HCT116 (cell line): ENCODE measurements at regions not wholly inside any gene's neighbourhood (a gene's known extent, or its start where the extent isn't known, plus 50 kb on each side); places are given as distances from the start of the nearest gene placed in this dataset.

Source experiments
- ELF1 ChIP-seq: IDR thresholded peaks from 2 replicates; pipeline ENCODE4 v1.6.1; 2012; ENCODE audit warnings: low read depth, borderline replicate concordance
- EZH2 ChIP-seq: fragments of 200-600 bp; sonication (generic); IDR thresholded peaks from 2 replicates; pipeline ENCODE4 v1.6.1; 2017; ENCODE audit warnings: antibody characterized with exemption, mixed run types
- EZH2phosphoT487 ChIP-seq: fragments of 200-600 bp; IDR thresholded peaks from 2 replicates; pipeline ENCODE4 v1.6.1; 2018; ENCODE audit warnings: antibody characterized with exemption, borderline replicate concordance
- FOSL1 ChIP-seq: IDR thresholded peaks from 2 replicates; pipeline ENCODE4 v1.6.1; 2012; ENCODE audit warnings: low read depth
- POLR2A ChIP-seq: IDR thresholded peaks from 2 replicates; pipeline ENCODE4 v1.7.0; 2011; ENCODE audit warnings: borderline replicate concordance; ENCODE audit not compliant: insufficient read depth, insufficient read length; ENCODE audit errors: extremely low read depth
- POLR2AphosphoS5 ChIP-seq: IDR thresholded peaks from 2 replicates; pipeline ENCODE4 v1.6.1; 2011; ENCODE audit warnings: mild to moderate bottlenecking, low read depth, low read length, moderate library complexity
- RAD21 ChIP-seq: IDR thresholded peaks from 2 replicates; pipeline ENCODE4 v1.6.1; 2012; ENCODE audit warnings: low read depth, mild to moderate bottlenecking
- SIN3A ChIP-seq: IDR thresholded peaks from 2 replicates; pipeline ENCODE4 v1.6.1; 2012; ENCODE audit warnings: low read depth
- TCF7L2 ChIP-seq: IDR thresholded peaks from 2 replicates; pipeline ENCODE4 v1.7.0; 2011; ENCODE audit warnings: borderline replicate concordance, inconsistent platforms; ENCODE audit not compliant: insufficient read depth, insufficient read length; ENCODE audit errors: extremely low read depth
- ZNF274 ChIP-seq: fragments of 200-500 bp; sonication (Bioruptor generic); IDR thresholded peaks from 2 replicates; pipeline ENCODE4 v1.6.1; 2014; ENCODE audit warnings: mild to moderate bottlenecking, low read depth, low read length, inconsistent platforms
- TF ChIP-seq, protein P1 (sequence below): IDR thresholded peaks from 2 replicates; pipeline ENCODE4 v1.6.1; 2012
- TF ChIP-seq, protein P2 (sequence below), 3 experiments: fragments of 200-600 bp in 1 of 3; sonication (generic) in 1 of 3; IDR thresholded peaks in 2 of 3; conservative IDR thresholded peaks in 1 of 3; 2 replicates each; pipeline ENCODE4 v1.5.1; 2012 to 2017; ENCODE audit warnings: low read depth in 2 of 3, low read length in 2 of 3, antibody characterized with exemption in 1 of 3, borderline replicate concordance in 1 of 3, control low read depth in 1 of 3, mild to moderate bottlenecking in 1 of 3, mixed read lengths in 1 of 3, mixed run types in 1 of 3, moderate library complexity in 1 of 3; ENCODE audit not compliant: insufficient read depth in 1 of 3
- TF ChIP-seq, protein P3 (sequence below): IDR thresholded peaks from 2 replicates; pipeline ENCODE4 v1.6.1; 2012; ENCODE audit warnings: low read depth
- TF ChIP-seq, protein P4 (sequence below): IDR thresholded peaks from 2 replicates; pipeline ENCODE4 v1.6.1; 2011; ENCODE audit warnings: mild to moderate bottlenecking, low read length, moderate library complexity; ENCODE audit not compliant: insufficient replicate concordance; ENCODE audit errors: extremely low read depth

DNA sequence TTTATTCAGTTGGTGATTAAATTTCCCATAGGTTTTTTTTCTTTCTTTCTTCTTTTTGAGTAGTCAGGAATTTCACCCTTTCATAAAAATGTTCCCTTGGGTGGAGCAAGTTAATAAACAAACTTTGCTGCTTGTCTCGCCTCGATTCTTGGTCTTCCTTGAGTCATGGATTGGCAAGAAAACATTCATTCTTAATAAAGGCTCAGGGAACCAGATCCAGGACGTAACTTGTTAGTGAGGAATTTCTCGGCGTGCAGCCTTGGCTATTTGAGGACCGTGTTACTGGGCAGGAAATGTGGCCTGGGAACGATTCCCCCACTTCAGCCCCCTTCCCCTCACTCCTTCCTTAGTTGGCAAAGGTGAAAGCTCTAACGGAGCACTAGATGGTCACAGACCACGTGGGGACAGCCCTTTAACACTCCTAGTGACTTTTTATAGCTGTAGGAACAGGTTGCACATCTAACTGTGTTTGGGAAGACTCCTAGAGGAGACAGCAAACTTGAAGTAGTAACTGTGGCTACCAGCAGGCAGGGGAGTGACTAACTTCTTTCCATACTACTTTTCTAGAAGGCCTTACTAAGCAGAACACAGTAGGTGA, 106.8 kb downstream of the UCHL1 start:
- no peak for TF ChIP-seq EZH2
- no peak for TF ChIP-seq ZNF274
- no peak for TF ChIP-seq EZH2phosphoT487
- TF ChIP-seq, protein P1, sequence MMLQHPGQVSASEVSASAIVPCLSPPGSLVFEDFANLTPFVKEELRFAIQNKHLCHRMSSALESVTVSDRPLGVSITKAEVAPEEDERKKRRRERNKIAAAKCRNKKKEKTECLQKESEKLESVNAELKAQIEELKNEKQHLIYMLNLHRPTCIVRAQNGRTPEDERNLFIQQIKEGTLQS: no peak
- TF ChIP-seq, protein P2, sequence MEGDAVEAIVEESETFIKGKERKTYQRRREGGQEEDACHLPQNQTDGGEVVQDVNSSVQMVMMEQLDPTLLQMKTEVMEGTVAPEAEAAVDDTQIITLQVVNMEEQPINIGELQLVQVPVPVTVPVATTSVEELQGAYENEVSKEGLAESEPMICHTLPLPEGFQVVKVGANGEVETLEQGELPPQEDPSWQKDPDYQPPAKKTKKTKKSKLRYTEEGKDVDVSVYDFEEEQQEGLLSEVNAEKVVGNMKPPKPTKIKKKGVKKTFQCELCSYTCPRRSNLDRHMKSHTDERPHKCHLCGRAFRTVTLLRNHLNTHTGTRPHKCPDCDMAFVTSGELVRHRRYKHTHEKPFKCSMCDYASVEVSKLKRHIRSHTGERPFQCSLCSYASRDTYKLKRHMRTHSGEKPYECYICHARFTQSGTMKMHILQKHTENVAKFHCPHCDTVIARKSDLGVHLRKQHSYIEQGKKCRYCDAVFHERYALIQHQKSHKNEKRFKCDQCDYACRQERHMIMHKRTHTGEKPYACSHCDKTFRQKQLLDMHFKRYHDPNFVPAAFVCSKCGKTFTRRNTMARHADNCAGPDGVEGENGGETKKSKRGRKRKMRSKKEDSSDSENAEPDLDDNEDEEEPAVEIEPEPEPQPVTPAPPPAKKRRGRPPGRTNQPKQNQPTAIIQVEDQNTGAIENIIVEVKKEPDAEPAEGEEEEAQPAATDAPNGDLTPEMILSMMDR (IDR thresholded peaks at IDR 0.05 in 2 of 3, conservative IDR thresholded peaks at IDR 0.05 in 1 of 3; ENCODE audit: borderline replicate concordance in 1 of 3, insufficient read depth in 1 of 3, low read depth in 2 of 3, low read length in 2 of 3): no peak
- no peak for TF ChIP-seq POLR2AphosphoS5
- TF ChIP-seq POLR2A: no peak
- TF ChIP-seq, protein P3, sequence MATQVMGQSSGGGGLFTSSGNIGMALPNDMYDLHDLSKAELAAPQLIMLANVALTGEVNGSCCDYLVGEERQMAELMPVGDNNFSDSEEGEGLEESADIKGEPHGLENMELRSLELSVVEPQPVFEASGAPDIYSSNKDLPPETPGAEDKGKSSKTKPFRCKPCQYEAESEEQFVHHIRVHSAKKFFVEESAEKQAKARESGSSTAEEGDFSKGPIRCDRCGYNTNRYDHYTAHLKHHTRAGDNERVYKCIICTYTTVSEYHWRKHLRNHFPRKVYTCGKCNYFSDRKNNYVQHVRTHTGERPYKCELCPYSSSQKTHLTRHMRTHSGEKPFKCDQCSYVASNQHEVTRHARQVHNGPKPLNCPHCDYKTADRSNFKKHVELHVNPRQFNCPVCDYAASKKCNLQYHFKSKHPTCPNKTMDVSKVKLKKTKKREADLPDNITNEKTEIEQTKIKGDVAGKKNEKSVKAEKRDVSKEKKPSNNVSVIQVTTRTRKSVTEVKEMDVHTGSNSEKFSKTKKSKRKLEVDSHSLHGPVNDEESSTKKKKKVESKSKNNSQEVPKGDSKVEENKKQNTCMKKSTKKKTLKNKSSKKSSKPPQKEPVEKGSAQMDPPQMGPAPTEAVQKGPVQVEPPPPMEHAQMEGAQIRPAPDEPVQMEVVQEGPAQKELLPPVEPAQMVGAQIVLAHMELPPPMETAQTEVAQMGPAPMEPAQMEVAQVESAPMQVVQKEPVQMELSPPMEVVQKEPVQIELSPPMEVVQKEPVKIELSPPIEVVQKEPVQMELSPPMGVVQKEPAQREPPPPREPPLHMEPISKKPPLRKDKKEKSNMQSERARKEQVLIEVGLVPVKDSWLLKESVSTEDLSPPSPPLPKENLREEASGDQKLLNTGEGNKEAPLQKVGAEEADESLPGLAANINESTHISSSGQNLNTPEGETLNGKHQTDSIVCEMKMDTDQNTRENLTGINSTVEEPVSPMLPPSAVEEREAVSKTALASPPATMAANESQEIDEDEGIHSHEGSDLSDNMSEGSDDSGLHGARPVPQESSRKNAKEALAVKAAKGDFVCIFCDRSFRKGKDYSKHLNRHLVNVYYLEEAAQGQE: no peak
- no peak for TF ChIP-seq RAD21
- TF ChIP-seq SIN3A: no peak
- TF ChIP-seq, protein P4, sequence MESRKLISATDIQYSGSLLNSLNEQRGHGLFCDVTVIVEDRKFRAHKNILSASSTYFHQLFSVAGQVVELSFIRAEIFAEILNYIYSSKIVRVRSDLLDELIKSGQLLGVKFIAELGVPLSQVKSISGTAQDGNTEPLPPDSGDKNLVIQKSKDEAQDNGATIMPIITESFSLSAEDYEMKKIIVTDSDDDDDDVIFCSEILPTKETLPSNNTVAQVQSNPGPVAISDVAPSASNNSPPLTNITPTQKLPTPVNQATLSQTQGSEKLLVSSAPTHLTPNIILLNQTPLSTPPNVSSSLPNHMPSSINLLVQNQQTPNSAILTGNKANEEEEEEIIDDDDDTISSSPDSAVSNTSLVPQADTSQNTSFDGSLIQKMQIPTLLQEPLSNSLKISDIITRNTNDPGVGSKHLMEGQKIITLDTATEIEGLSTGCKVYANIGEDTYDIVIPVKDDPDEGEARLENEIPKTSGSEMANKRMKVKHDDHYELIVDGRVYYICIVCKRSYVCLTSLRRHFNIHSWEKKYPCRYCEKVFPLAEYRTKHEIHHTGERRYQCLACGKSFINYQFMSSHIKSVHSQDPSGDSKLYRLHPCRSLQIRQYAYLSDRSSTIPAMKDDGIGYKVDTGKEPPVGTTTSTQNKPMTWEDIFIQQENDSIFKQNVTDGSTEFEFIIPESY: no peak
- no peak for TF ChIP-seq FOSL1
- no peak for TF ChIP-seq ELF1
- TF ChIP-seq TCF7L2: no peak
